ENCODE measurements at regions not wholly inside any gene's neighbourhood (a gene's known extent, or its start where the extent isn't known, plus 50 kb on each side); places are given as distances from the start of the nearest gene placed in this dataset.
A peak's percentile ranks its signal among the peaks of the same experiment; 100 is the strongest.
"Not testable (repeated sequence)": the region's sequence is repeated elsewhere in the genome, so short reads cannot be mapped to it uniquely, and the experiment has no call there.

DNA sequence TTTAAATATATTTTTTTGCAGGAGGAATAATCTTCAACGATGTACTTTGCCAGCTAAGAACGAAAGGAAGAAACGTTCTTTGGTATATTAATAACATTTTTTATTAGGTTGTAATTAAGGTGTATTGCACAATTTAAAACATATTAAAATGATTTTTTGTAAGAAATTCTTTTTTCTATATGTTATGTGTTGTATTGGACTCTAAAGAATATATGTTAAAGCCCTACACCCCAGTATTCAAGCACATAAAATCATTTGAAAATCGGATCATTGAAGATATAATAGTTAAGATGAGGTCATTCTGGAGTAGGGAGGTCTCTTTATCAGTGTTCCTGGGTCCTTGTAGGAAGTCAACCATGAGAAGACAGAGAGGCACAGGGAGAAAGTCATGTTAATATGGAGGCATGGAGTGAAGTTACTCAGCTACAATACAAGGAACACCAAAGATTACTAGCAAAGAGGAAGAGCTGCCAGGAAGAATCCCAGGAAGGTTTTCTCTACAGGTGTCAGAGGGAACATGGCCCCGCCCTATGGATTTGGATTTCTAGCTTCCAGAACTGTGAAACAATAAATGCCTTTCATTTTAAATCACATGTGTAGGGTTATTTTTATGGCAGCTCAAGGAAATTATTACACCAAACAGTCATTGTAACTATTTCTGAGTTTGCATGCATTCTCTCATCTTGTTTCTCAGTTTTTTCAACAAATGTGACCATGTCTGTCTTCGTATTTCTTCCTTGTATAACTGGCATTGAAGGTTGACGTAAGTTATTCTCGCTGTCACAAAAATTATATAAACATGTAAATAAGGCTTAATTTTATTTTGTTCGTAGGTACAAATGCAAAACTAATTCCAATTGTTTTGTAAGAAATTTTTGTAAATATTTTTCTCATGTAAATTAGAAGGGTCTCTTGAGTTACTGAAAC lies 75.4 kb upstream of the VPREB1 start:
- DNase-seq, result no peak

DNA sequence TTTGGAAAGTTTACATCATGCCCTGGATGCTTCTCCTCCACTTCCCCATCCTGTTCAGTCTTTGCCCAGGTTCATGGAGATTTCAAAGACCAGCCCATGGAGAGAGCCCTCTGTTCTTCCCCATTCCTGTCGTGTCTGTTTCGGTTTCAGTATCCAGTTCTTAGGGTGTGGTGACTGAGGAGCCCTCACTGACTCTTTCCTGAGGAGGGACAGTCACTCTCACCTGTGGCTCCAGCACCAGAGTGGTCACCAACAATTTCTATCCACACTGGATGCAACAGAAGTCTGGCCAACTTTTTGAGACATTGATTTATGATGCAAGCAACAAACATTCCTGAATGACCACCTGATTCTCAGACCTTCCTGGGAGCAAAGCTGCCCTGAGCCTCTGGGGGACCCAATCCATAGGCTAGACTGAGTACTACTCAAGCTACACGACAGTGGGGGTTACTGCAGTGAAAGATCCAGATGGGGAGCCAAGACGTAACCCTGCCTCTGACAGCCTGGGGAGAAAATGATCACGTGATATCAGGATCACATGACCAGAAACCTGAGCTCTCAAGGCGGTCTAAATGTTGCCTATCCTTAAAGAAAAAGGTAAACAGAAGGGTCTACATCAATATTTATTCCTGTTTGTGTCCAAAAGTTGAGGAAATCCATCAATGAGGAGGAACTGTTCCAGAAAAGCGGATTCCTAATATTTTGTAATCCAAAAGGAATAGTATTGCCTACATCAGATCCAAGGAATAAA lies 76.2 kb upstream of the VPREB1 start:
- DNase-seq, result peak; percentile 10

DNA sequence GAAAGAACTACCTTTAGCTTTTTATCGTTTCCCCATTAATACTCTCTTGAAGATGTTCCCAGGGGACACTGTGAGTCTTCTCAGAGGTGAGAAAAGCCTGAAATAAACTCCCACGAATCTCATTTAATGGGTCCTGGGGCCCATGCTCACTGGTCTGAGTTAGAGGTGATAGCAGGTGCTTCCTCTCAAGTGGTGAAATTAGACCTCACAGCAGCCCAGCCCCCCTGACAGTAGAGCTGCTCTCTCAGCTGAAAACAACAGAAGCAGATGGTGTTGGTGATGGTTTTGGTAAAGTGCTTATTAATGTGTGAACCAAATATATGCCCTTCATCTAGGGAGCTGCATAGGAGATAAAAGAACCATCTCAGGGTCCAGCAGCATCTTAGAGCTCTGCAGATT lies 76.8 kb upstream of the VPREB1 start:
- DNase-seq, result no peak

DNA sequence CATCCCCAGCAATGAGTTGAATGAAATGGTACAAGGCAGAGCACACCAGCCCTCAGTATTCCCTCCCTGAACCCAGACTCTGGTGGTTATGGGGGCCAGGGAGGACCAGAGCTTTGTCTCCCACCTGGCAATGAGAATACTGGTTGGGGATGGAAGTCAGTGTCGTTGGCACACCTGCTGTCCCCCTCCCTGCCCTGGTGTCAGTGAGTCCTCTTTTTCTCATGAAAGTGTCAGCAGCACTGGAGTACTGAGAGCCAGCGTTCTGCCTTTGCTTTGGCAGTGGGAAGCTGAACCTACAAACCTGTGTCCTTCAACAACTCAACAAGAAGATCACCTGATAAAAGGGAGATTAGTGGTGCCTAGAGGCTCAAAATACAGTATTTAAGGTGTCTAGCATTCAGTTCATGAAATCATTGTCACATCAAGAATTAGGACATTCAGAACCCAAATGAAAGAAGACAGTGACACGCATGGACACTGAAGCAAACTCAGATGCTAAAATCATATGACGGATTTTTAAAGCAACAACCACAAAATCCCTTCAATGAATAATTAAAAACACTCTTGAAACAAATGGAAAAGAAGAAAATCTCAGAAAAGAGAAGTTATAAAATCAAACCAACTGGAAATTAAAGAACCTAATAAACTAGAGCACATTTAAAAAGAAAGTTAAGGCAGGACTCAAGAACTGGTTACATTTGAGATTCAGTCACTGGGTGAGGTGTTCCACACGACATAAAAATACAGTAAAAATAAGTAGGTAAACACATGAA lies 77.5 kb upstream of the VPREB1 start:
- no peak for DNase-seq

DNA sequence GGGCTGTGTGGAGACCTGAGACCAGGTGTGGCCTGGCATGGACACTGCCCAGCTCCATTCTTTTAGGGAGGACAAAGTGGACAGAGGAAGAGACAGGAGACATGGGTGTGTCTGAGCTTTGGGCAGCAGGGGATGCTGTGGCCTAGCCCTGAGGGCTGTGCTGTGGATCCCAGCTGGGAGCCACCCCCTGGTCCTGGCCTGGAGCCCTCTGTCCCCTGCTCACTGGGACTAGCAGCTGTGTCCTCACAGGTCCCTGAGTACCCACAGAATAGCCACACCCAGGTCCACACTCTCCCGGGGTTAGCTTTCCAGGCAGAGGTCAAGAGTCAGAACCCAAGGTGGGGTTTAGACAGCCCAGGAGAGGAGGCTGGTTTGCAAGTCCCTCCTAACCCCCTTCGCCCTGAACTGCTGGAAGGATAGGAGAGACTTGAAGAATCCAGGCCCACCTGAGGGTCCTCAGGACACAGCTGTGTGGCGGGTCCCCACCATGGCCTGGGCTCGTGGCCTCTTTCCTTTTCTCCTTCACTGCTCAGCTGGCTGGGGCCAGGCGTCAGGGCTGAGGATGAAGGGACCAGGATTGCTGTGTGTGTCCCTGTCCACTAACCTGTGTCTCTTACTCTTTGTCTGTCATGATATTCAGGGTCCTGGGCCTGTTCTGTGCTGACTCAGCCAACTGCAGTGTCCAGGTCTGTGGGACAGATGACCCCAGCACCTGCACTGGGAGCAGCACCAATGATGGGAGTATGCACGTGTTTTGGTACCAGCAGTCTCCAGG lies 78.5 kb upstream of the VPREB1 start:
- DNase-seq, result no peak

- no peak for DNase-seq
These were observed 79.9 kb upstream of the VPREB1 start for GRCh38 chr22:22164541-22165272.

DNA sequence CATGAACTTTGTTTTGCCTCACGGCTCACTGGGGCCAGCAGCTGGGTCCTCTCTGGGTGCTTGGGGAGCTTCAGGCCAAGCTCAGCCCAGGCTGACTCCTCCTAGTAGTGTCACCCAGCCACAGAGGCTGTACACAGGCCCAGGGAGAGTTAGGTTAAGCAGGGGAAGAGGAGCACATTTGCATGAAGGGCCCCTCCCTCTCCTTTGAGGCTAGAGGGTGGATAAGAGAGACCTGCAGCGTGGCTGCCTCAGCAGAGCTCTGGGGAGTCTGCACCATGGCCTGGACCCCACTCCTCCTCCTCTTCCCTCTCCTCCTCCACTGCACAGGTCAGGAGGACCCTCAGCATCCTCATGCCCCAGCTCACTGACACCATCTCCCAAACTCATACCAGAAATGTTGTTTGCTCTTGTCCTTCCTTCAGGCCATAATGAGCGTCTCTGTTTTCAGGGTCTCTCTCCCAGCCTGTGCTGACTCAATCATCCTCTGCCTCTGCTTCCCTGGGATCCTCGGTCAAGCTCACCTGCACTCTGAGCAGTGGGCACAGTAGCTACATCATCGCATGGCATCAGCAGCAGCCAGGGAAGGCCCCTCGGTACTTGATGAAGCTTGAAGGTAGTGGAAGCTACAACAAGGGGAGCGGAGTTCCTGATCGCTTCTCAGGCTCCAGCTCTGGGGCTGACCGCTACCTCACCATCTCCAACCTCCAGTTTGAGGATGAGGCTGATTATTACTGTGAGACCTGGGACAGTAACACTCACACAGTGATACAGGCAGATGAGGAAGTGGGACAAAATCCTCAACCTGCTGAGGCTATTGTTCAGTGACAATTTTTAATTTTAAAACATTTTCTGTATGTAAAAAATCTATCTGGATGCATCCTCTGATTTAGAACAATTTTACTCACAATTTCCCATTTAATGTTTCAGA lies 82.4 kb upstream of the VPREB1 start:
- DNase-seq, result no peak

- not testable (repeated sequence) for DNase-seq
These were observed 83.8 kb upstream of the VPREB1 start for GRCh38 chr22:22160768-22161167.

DNA sequence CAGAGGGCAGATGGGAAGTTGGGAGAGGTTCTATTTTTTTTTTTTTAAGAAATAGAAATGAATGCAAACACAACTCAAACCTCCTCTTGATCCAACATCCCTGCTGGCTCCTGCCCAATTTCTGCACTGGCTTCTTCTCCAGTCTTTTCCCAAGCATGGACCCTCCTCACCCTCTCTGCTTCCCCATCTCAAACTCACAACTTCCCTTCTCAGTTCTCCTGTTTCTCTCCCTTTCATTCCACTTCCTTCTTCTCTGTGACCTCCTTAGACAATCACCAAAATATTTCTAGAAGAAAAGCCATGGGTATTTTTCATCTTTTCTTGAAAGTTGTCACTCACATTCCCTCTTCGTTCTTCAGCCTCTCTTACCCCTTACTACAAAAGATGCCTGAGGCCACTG lies 85.2 kb upstream of the VPREB1 start:
- no peak for DNase-seq

- DNase-seq, result no peak
These were observed 85.6 kb upstream of the VPREB1 start for GRCh38 chr22:22158965-22159364.

GRCh38 chr22:22158207-22158816 lies 86.3 kb upstream of the VPREB1 start:
- DNase-seq, result no peak

- DNase-seq, result no peak
These were observed 87.2 kb upstream of the VPREB1 start for GRCh38 chr22:22157348-22157725.

DNA sequence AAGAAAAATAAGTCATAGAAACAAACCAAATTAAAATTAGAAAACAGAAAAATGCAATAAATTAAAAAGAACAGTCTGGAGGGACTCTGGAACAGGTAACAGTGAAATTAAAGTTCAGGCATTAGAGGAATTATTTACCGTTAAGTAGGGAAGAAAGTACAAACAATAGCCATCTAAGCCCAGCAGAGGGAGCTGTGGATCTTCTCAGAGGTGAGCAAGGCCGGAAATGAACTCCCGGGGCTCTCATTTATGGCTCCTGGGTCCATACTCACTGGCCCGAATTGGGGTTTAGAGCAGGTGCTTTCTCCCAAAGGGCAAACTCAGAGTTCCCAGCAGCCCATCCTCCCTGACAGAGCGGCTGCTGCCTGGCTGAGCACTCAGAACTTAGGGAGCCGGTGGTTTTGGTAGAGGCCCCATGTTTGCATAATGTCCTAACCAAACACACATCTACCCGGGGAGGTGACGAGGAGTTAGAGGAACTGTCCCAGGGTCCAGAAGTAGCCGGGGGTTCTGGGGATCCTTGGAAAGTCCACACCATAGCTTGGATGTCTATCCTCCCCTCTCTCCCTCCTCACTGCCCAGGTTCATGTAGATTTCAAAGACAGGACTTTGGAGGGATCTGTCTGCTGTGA lies 87.8 kb upstream of the VPREB1 start:
- peak; percentile 82 for DNase-seq

DNA sequence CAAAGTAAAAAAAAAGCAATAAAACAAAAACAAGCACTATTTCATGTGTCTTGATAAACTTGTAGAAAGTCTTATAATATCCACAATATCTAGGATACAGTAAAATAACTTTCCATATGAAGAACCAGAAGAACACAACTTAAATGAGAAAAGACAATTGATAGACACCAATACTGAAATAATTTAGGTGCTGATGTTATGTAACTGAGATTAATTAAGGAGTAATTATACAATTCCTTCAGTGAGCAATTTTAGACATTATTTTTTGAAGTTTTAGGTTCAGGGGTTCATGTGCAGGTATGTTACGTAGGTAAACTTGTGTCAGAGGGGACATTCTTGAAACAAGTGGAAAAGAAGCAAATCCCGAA lies 88.3 kb upstream of the VPREB1 start:
- DNase-seq, result no peak

GRCh38 chr22:22155607-22156006 lies 89.0 kb upstream of the VPREB1 start:
- no peak for DNase-seq

DNA sequence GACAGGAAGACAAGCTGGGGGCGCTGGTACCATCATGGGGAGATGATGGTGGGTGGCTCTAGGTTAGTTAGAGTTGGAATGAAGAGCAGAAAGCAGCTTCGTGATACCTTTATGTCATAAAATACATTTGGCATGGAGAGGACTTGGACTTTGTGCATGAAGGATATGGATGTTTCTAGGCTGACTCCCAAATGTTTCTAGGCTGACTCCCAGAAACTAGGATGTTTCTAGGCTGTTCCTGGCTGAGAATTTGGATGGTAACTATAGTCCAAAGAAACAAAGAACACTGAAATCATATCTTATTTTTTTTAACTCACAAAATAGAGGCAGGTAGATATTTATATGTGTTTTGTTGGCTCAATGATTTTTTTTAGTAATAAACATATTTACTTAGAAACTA lies 89.4 kb upstream of the VPREB1 start:
- DNase-seq, result no peak

DNA sequence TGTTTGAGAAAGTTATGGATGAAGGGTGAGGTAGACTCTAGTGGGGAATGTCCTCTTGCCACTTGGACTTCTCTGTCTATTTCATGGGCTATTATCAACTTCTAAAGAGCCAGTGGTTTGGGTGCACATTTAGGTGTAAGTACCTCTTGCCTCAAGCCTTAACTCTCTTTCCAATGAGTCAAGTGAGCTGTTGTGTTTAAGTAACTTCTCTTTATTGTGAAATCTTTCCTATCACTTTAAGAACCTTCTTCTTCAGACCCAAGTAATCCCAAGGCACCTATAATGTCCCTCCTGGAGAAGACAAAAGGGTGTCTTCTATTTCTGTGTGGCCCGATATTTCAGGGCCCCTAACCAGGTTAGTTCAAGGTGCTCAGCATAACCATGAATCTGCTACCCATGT lies 90.5 kb upstream of the VPREB1 start:
- DNase-seq, result no peak

DNA sequence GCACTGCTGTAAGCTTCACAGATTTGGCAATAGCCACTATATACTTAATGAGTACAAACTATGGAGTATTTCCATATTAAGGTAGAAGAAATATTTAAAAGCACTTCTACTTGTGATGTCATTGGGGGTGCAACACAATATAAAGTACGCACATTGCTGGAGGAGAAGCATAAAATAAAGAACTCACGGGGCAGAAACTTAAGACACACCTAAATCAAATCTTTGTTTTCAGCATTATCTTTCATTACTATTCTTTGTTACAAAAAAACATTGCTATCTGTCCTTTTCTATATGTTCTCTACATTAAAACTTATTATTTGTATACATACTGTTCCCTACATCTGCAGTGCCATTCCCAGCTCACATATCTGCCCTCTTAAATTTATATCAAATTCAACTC lies 93.3 kb upstream of the VPREB1 start:
- DNase-seq, result no peak

DNA sequence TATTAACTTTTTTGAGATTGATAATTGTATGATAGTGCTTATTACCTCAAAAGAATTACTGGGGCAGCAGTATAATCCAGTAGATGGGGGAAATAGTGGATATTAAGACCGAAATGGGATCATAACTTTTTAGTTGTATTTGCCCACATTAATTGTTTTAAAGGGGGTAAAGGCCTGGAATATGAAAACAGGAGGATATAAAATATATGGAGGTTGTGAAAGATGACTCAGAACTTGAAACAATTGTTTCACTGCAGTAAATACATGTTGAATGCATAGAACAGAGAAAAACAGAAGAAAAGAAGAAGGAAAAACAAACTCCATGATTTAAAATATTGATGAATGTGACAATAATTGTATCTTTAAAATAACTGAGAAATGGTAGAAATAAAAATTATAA lies 94.1 kb upstream of the VPREB1 start:
- DNase-seq, result no peak

DNA sequence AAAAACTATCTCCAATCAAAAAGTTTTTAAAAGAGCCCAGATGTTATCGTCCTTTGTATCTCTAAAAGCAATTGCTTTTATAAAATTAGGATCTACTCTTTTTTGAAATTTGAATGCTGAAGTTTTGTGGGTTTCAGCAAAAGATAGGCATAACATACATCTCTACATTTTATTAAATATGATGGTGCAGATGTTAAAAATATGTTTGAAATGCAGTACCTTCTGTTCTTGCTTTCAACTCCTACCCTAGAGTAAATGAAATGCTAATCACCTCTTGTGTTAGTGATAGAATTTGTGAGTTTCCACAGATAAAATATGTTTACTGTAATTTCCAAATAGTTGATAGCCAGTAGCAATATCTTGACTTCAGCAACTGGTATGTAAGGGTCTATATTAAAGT lies 95.7 kb upstream of the VPREB1 start:
- DNase-seq, result no peak
